MCF 10A (cell line): ENCODE measurements at regions not wholly inside any gene's neighbourhood (a gene's known extent, or its start where the extent isn't known, plus 50 kb on each side); places are given as distances from the start of the nearest gene placed in this dataset.

Source experiments
- BruUV-seq: library from RNA; stranded (reverse); fragments of 400-500 nt; replicated peaks from 2 replicates; lab custom pipeline; 2021; lab: Mats Ljungman, UMichigan
- CTCF ChIA-PET: fragments of 300-600 bp; sonication (Branson Sonifier 250); formaldehyde crosslinking; extraction: SDS; loops from one replicate; lab custom pipeline; 2021; ENCODE audit warnings: antibody characterized with exemption, inconsistent platforms; lab: Yijun Ruan, JAX
- POLR2A ChIA-PET: fragments of 300-600, 350-650 bp; sonication (Branson Sonifier 250); formaldehyde crosslinking; extraction: SDS; loops from one replicate; lab custom pipeline; 2020; ENCODE audit warnings: antibody characterized with exemption, inconsistent platforms; lab: Yijun Ruan, JAX
- DNase-seq: peaks from one replicate; pipeline ENCODE4 v3.0.0-alpha.2; 2018; ENCODE audit not compliant: unreplicated experiment
- H3K27ac Mint-ChIP-seq: one replicate; pipeline ENCODE4 v1.8.0; 2022; ENCODE audit warnings: mild to moderate bottlenecking, low read depth, mixed read lengths; ENCODE audit not compliant: unreplicated experiment
- H3K27me3 Mint-ChIP-seq: one replicate; pipeline ENCODE4 v1.8.0; 2022; ENCODE audit warnings: mixed read lengths; ENCODE audit not compliant: insufficient read depth, unreplicated experiment
- H3K36me3 Mint-ChIP-seq: one replicate; pipeline ENCODE4 v1.8.0; 2022; ENCODE audit warnings: mild to moderate bottlenecking, moderate library complexity, mixed read lengths; ENCODE audit not compliant: insufficient read depth, unreplicated experiment
- H3K4me1 Mint-ChIP-seq: one replicate; pipeline ENCODE4 v1.8.0; 2022; ENCODE audit warnings: mixed read lengths; ENCODE audit not compliant: insufficient read depth, unreplicated experiment
- H3K4me3 Mint-ChIP-seq: one replicate; pipeline ENCODE4 v1.8.0; 2022; ENCODE audit warnings: mild to moderate bottlenecking, moderate library complexity, mixed read lengths; ENCODE audit not compliant: unreplicated experiment
- H3K9me3 Mint-ChIP-seq: one replicate; pipeline ENCODE4 v1.8.0; 2022; ENCODE audit warnings: mixed read lengths; ENCODE audit not compliant: unreplicated experiment
- CTCF ChIP-seq: fragments of 200-600 bp; IDR thresholded peaks from one replicate; pipeline ENCODE4 v1.8.0; 2022; ENCODE audit warnings: antibody characterized with exemption, mild to moderate bottlenecking; ENCODE audit not compliant: unreplicated experiment
- intact Hi-C: fragments of 100-400 bp; cut with micrococcal nuclease; formaldehyde crosslinking; loops from 2 replicates; pipeline ENCODE4 v1.14.1; 2022

GRCh38 chr4:124965497-124965891, 253.0 kb upstream of the ANKRD50 start:
- no peaks in the 10 kb centered on the region for H3K27me3 Mint-ChIP-seq
- BruUV-seq: no TSS peak
- TF ChIP-seq CTCF: no peak
- ChIA-PET CTCF (interaction anchor here (1.5 kb wide), 1 partner anchor 55 kb away, joined by 3 read pairs; no protein-coding TSS in a partner anchor), POLR2A (no interaction called here)
- H3K4me3 Mint-ChIP-seq: no peak overlapping the region
- H3K27ac Mint-ChIP-seq: no peak overlapping the region
- peaks cover 8% of the 10 kb centered on the region for H3K9me3 Mint-ChIP-seq
- no peaks in the 10 kb centered on the region for H3K4me1 Mint-ChIP-seq
- intact Hi-C loops: no loop called here
- no peaks in the 10 kb centered on the region for H3K36me3 Mint-ChIP-seq
- DNase-seq: no peak

- no peak for DNase-seq
- Mint-ChIP-seq H3K36me3 (no peaks in the 10 kb centered on the region), H3K27me3 (no peaks in the 10 kb centered on the region), H3K9me3 (peaks cover 8% of the 10 kb centered on the region), H3K4me3 (no peak overlapping the region), H3K27ac (no peak overlapping the region), H3K4me1 (no peaks in the 10 kb centered on the region)
- ChIA-PET POLR2A (no interaction called here), CTCF (no interaction called here)
- intact Hi-C loops: no loop called here
- BruUV-seq: no TSS peak
- no peak for TF ChIP-seq CTCF
Observed at GRCh38 chr4:124964852-124965496, 252.4 kb upstream of the ANKRD50 start.

GRCh38 chr4:124964251-124964650, 251.7 kb upstream of the ANKRD50 start:
- H3K4me1 Mint-ChIP-seq: no peaks in the 10 kb centered on the region
- TF ChIP-seq CTCF: no peak
- H3K4me3 Mint-ChIP-seq: no peak overlapping the region
- H3K27me3 Mint-ChIP-seq: no peaks in the 10 kb centered on the region
- CTCF ChIA-PET: no interaction called here
- POLR2A ChIA-PET: no interaction called here
- intact Hi-C loops: no loop called here
- no peaks in the 10 kb centered on the region for H3K36me3 Mint-ChIP-seq
- no TSS peak for BruUV-seq
- no peak for DNase-seq
- peaks cover 8% of the 10 kb centered on the region for H3K9me3 Mint-ChIP-seq
- H3K27ac Mint-ChIP-seq: no peak overlapping the region

- peaks cover 8% of the 10 kb centered on the region for H3K9me3 Mint-ChIP-seq
- ChIA-PET POLR2A (no interaction called here), CTCF (no interaction called here)
- H3K27ac Mint-ChIP-seq: no peak overlapping the region
- H3K27me3 Mint-ChIP-seq: no peaks in the 10 kb centered on the region
- BruUV-seq: no TSS peak
- DNase-seq: no peak
- intact Hi-C loops: no loop called here
- TF ChIP-seq CTCF: no peak
- H3K36me3 Mint-ChIP-seq: no peaks in the 10 kb centered on the region
- no peaks in the 10 kb centered on the region for H3K4me1 Mint-ChIP-seq
- no peak overlapping the region for H3K4me3 Mint-ChIP-seq
Observed at GRCh38 chr4:124961138-124961750, 248.7 kb upstream of the ANKRD50 start.
